Endothelial cell of umbilical vein (primary cell): ENCODE measurements at regions not wholly inside any gene's neighbourhood (a gene's known extent, or its start where the extent isn't known, plus 50 kb on each side); places are given as distances from the start of the nearest gene placed in this dataset.

ENCODE experiments used
- BruUV-seq: library from RNA; stranded (reverse); fragments of 400-500 nt; replicated peaks from 2 replicates; lab custom pipeline; 2021; lab: Mats Ljungman, UMichigan
- CTCF ChIA-PET: fragments of 300-600, 350-600 bp; sonication (Branson Sonifier 250); formaldehyde crosslinking; loops from one replicate; lab custom pipeline; 2021; ENCODE audit warnings: antibody characterized with exemption, inconsistent platforms; lab: Charles Lee
- POLR2A ChIA-PET: fragments of 300-600, 350-600 bp; sonication (Branson Sonifier 250); formaldehyde crosslinking; loops from one replicate; lab custom pipeline; 2021; ENCODE audit warnings: antibody characterized with exemption, inconsistent platforms; lab: Charles Lee
- DNase-seq: peaks from one replicate; pipeline ENCODE4 v3.0.0-alpha.2; 2011; ENCODE audit warnings: low read depth, low spot score
- FAIRE-seq: peaks from 2 replicates; lab custom pipeline; 2011; peaks lifted over from hg19 to GRCh38; lab: Jason Lieb, UNC
- H2AFZ ChIP-seq: 2 replicates; pipeline ENCODE4 v1.6.0; 2012; ENCODE audit warnings: low read depth, low read length, control low read depth, inconsistent platforms
- H3K27ac ChIP-seq: 2 replicates; pipeline ENCODE4 v1.5.1; 2011; ENCODE audit warnings: low read depth, mild to moderate bottlenecking, control low read depth, low read length, moderate library complexity; ENCODE audit not compliant: insufficient read depth
- H3K27me3 ChIP-seq, 2 experiments: 2 replicates each; pipeline versions ENCODE4 v1.6.0 to v1.6.1; 2011; ENCODE audit warnings: low read length in 2 of 2, mixed read lengths in 1 of 2; ENCODE audit not compliant: control insufficient read depth in 2 of 2, insufficient read depth in 2 of 2
- H3K36me3 ChIP-seq, 2 experiments: 2 replicates in 1 of 2; 3 replicates in 1 of 2; pipeline ENCODE4 v1.5.1; 2011; ENCODE audit warnings: low read length in 2 of 2, mild to moderate bottlenecking in 1 of 2, moderate library complexity in 1 of 2; ENCODE audit not compliant: control insufficient read depth in 2 of 2, insufficient read depth in 2 of 2; ENCODE audit errors: extremely low read depth in 1 of 2
- H3K4me1 ChIP-seq: 3 replicates; pipeline ENCODE4 v1.5.1; 2011; ENCODE audit warnings: mild to moderate bottlenecking, low read length; ENCODE audit not compliant: control insufficient read depth, insufficient read depth; ENCODE audit errors: extremely low read depth
- H3K4me2 ChIP-seq: 2 replicates; pipeline ENCODE4 v1.6.1; 2011; ENCODE audit warnings: low read length, control low read depth, mixed read lengths; ENCODE audit not compliant: insufficient read depth
- H3K4me3 ChIP-seq, 3 experiments: fragments of 200-600 bp in 1 of 3; sonication (generic), shearing (Covaris generic) in 1 of 3; replicated peaks in 1 of 3; 2 replicates each; pipeline ENCODE4 v1.5.1; 2011 to 2016; ENCODE audit warnings: control low read depth in 3 of 3, low read length in 3 of 3, mild to moderate bottlenecking in 2 of 3, inconsistent platforms in 1 of 3, low read depth in 1 of 3, moderate library complexity in 1 of 3; ENCODE audit not compliant: insufficient read depth in 1 of 3
- H3K79me2 ChIP-seq: 2 replicates; pipeline ENCODE4 v1.6.0; 2012; ENCODE audit warnings: low read length, inconsistent platforms; ENCODE audit not compliant: control insufficient read depth, insufficient read depth
- H3K9ac ChIP-seq: replicated peaks from 2 replicates; pipeline ENCODE3; 2011; ENCODE audit warnings: low read length, control low read depth; ENCODE audit not compliant: insufficient read depth; ENCODE audit errors: extremely low read depth
- H3K9me1 ChIP-seq: replicated peaks from 3 replicates; pipeline ENCODE4 v1.6.0; 2011; ENCODE audit warnings: mild to moderate bottlenecking, low read length; ENCODE audit not compliant: control insufficient read depth, insufficient read depth; ENCODE audit errors: extremely low read depth
- H3K9me3 ChIP-seq: replicated peaks from 2 replicates; pipeline ENCODE4 v1.5.1; 2012; ENCODE audit warnings: low read length, inconsistent platforms; ENCODE audit not compliant: control insufficient read depth, insufficient read depth
- H4K20me1 ChIP-seq: replicated peaks from 2 replicates; pipeline ENCODE3; 2011; ENCODE audit warnings: mild to moderate bottlenecking, low read length; ENCODE audit not compliant: control insufficient read depth, insufficient read depth; ENCODE audit errors: extremely low read depth
- CTCF ChIP-seq, 2 donors: IDR thresholded peaks; 1 replicate in 1 of 2; 2 replicates in 1 of 2; pipeline ENCODE4 v1.5.1; 2011; ENCODE audit warnings: low read length in 2 of 2, mild to moderate bottlenecking in 2 of 2, moderate library complexity in 2 of 2, control low read depth in 1 of 2, inconsistent platforms in 1 of 2, low read depth in 1 of 2; ENCODE audit not compliant: insufficient read depth in 1 of 2; ENCODE audit errors: extremely low read depth in 1 of 2
- EZH2 ChIP-seq: IDR thresholded peaks from 2 replicates; pipeline ENCODE4 v1.6.1; 2012; ENCODE audit warnings: borderline replicate concordance, low read depth, mild to moderate bottlenecking, moderate library complexity, low read length, inconsistent platforms; ENCODE audit not compliant: severe bottlenecking
- FOS ChIP-seq: IDR thresholded peaks from 2 replicates; pipeline ENCODE4 v1.6.1; 2011; ENCODE audit warnings: mild to moderate bottlenecking, low read length, moderate library complexity, borderline replicate concordance; ENCODE audit not compliant: insufficient read depth
- GATA2 ChIP-seq: IDR thresholded peaks from 2 replicates; pipeline ENCODE4 v1.7.0; 2011; ENCODE audit warnings: low read depth, mild to moderate bottlenecking, moderate library complexity, mixed read lengths, low read length; ENCODE audit not compliant: insufficient read length, insufficient read depth
- JUN ChIP-seq: IDR thresholded peaks from 2 replicates; pipeline ENCODE4 v1.6.1; 2011; ENCODE audit warnings: borderline replicate concordance, low read depth; ENCODE audit not compliant: insufficient read length, insufficient read depth
- MAX ChIP-seq: IDR thresholded peaks from 2 replicates; pipeline ENCODE4 v1.6.1; 2011; ENCODE audit not compliant: insufficient read depth, insufficient read length
- MYC ChIP-seq: IDR thresholded peaks from one replicate; pipeline ENCODE4 v1.6.1; 2011; ENCODE audit warnings: mild to moderate bottlenecking, low read depth, low read length
- POLR2A ChIP-seq: IDR thresholded peaks from 2 replicates; pipeline ENCODE4 v1.6.1; 2012; ENCODE audit warnings: low read depth, mild to moderate bottlenecking, control low read depth, low read length
- POLR2AphosphoS5 ChIP-seq: IDR thresholded peaks from 2 replicates; pipeline ENCODE4 v1.6.1; 2012; ENCODE audit warnings: low read depth, mild to moderate bottlenecking, control low read depth, low read length, moderate library complexity; ENCODE audit not compliant: insufficient read depth
- dilution Hi-C: fragments of 300-500 bp; cut with MboI; formaldehyde crosslinking; loops from one replicate; pipeline ENCODE4 v1.15.0; 2019; ENCODE audit warnings: low sequenced_read_pairs; ENCODE audit not compliant: extremely low pct_ligation_motif_present
- intact Hi-C: fragments of 100-400 bp; cut with micrococcal nuclease; formaldehyde crosslinking; loops from one replicate; pipeline ENCODE4 v1.10.0; 2022

- Histone ChIP-seq H3K4me2 (peak overlapping the region; percentile 51), H3K4me1 (peaks cover 73% of the 10 kb centered on the region), H4K20me1 (no peaks in the 10 kb centered on the region), H3K27me3 (no peaks in the 10 kb centered on the region), H3K9me3 (no peaks in the 10 kb centered on the region), H2AFZ (peak overlapping the region; percentile 24), H3K79me2 (no peaks in the 10 kb centered on the region), H3K9me1 (no peaks in the 10 kb centered on the region), H3K27ac (peak overlapping the region; percentile 80), H3K9ac (peak overlapping the region; percentile 80), H3K4me3 (no peak overlapping the region), H3K36me3 (no peaks in the 10 kb centered on the region)
- TF ChIP-seq POLR2AphosphoS5 (no peak), POLR2A (no peak), JUN (no peak), FOS (no peak), CTCF (IDR thresholded peaks at IDR 0.05; ENCODE audit: extremely low read depth in 1 of 2, insufficient read depth in 1 of 2, low read depth in 1 of 2, low read length in 2 of 2) (no peak), GATA2 (no peak), MYC (no peak), MAX (no peak), EZH2 (no peak)
- ChIA-PET POLR2A (interaction anchor here (1.0 kb wide), 1 partner anchor 66 kb away, joined by 3 read pairs; no protein-coding TSS in a partner anchor), CTCF (interaction anchor here (1.1 to 2.4 kb wide), 4 partner anchors 18 to 67 kb away, joined by 3 to 12 read pairs (median 4); no protein-coding TSS in a partner anchor)
- FAIRE-seq (no peak), DNase-seq (peak; percentile 89)
- intact Hi-C loops, result loop anchor here (1.0 to 10.0 kb wide), 9 partner anchors 8 to 574 kb away; partner anchors contain the start of genes C4orf33, PGRMC2 and SCLT1
- dilution Hi-C loops, result no loop called here
- BruUV-seq, result TSS peak; percentile 10
These were observed 233.5 kb upstream of the PGRMC2 start for GRCh38 chr4:128521156-128521555.
